ENCODE measurements at regions not wholly inside any gene's neighbourhood (a gene's known extent, or its start where the extent isn't known, plus 50 kb on each side); places are given as distances from the start of the nearest gene placed in this dataset.

DNA sequence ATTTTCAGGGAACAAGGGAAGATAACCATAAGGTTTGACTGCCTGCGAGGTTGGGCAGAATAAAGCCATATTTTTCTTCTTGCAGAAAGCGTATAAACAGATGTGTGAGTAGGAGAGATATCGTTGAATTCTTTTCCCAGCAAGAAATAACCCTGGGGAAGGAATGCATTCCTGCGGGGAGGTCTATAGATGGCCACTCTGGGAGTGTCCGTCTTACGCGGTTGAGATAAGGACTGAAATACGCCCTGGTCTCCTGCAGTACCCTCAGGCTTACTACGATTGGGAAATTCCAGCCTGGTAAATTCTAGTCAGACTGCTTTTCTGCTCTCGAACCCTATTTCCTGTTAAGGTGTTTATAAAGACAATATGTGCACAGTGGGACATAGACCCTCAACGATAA, 225.0 kb downstream of the LRIG3 start:
- in situ Hi-C loops (cut with MboI; ENCODE audit: low sequenced_read_pairs) (no loop called here), intact Hi-C loops (cut with micrococcal nuclease) (no loop called here), dilution Hi-C loops (cut with HindIII; ENCODE audit: low sequenced_read_pairs, unreplicated experiment) (no loop called here)
- Histone ChIP-seq H4K8ac (ENCODE audit: low read depth in 2 of 2, low read length in 2 of 2) (no peak overlapping the region), H4K5ac (ENCODE audit: low read depth, low read length) (no peak overlapping the region), H3K4me3 (ENCODE audit: insufficient read depth, low read depth, low read length) (no peak overlapping the region), H3K23ac (ENCODE audit: low read depth, low read length) (no peak overlapping the region), H3K27me3 (ENCODE audit: control insufficient read depth, insufficient read depth, low read length) (no peaks in the 10 kb centered on the region), H3K9me3 (ENCODE audit: control insufficient read depth, insufficient read depth, low read length) (peaks cover 2% of the 10 kb centered on the region; the same call in 1 of the 2 replicates), H3K4ac (ENCODE audit: low read depth, low read length) (no peak overlapping the region), H3K4me1 (ENCODE audit: control insufficient read depth, insufficient read depth, low read length) (no peaks in the 10 kb centered on the region), H2AFZ (replicated peaks; ENCODE audit: low read length, poor library complexity) (no peak overlapping the region), H2BK120ac (ENCODE audit: low read depth, low read length) (no peak overlapping the region), H2BK20ac (ENCODE audit: low read depth, low read length) (no peak overlapping the region), H3K36me3 (ENCODE audit: control insufficient read depth, insufficient read depth, low read length) (no peaks in the 10 kb centered on the region), H3K9me1 (ENCODE audit: insufficient read depth, low read length) (no peaks in the 10 kb centered on the region), H3K18ac (ENCODE audit: low read depth, low read length) (no peak overlapping the region), H3K56ac (ENCODE audit: extremely low read depth, insufficient read depth, low read length) (no peak overlapping the region), H2AK5ac (ENCODE audit: low read depth, low read length) (no peak overlapping the region), H2BK5ac (ENCODE audit: low read depth, low read length, poor library complexity, severe bottlenecking) (no peak overlapping the region), H3K27ac (ENCODE audit: insufficient read depth, low read length) (no peak overlapping the region), H3K4me2 (ENCODE audit: low read depth, low read length) (no peak overlapping the region), H2AK9ac (replicated peaks; ENCODE audit: low read depth, low read length, poor library complexity) (no peak overlapping the region), H3K14ac (replicated peaks; ENCODE audit: low read depth, low read length) (no peak overlapping the region), H2BK15ac (ENCODE audit: low read depth, low read length) (no peak overlapping the region), H3K9ac (ENCODE audit: low read depth, low read length) (no peak overlapping the region), H4K91ac (ENCODE audit: insufficient read depth, low read depth, low read length) (no peak overlapping the region), H4K20me1 (ENCODE audit: insufficient read depth, low read length) (no peaks in the 10 kb centered on the region), H3K79me1 (ENCODE audit: low read depth in 1 of 2, low read length in 2 of 2) (no peaks in the 10 kb centered on the region)
- ChIA-PET POLR2A (ENCODE audit: unreplicated experiment) (no interaction called here), CTCF (no interaction called here)
- DNase-seq (no peak), ATAC-seq (ENCODE audit: low read depth) (no peak)
- WGBS, 2 experiments (ENCODE audit: extremely low coverage in 2 of 2, insufficient read length in 1 of 2), result 96% methylated on average over 9 of the region's 11 CpGs; no CpG with 5 or more reads in 1 of the 2 experiments
- no peak for TF ChIP-seq RCOR1 (IDR thresholded peaks at IDR 0.05; ENCODE audit: insufficient replicate concordance, low read length)
- TF ChIP-seq RFX5 (IDR thresholded peaks at IDR 0.05; ENCODE audit: low read depth, low read length), result no peak
- TF ChIP-seq CEBPB (IDR thresholded peaks at IDR 0.05; ENCODE audit: low read depth, low read length), result no peak
- TF ChIP-seq MXI1 (IDR thresholded peaks at IDR 0.05; ENCODE audit: borderline replicate concordance, low read depth, low read length), result no peak
- TF ChIP-seq, protein P1, sequence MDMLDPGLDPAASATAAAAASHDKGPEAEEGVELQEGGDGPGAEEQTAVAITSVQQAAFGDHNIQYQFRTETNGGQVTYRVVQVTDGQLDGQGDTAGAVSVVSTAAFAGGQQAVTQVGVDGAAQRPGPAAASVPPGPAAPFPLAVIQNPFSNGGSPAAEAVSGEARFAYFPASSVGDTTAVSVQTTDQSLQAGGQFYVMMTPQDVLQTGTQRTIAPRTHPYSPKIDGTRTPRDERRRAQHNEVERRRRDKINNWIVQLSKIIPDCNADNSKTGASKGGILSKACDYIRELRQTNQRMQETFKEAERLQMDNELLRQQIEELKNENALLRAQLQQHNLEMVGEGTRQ (IDR thresholded peaks at IDR 0.05; ENCODE audit: low read depth, low read length), result no peak
- no peak for TF ChIP-seq NFE2L2 (IDR thresholded peaks at IDR 0.05; ENCODE audit: low read depth, low read length)
- no peak for TF ChIP-seq CTCF (conservative IDR thresholded peaks at IDR 0.05; ENCODE audit: low read depth, low read length)
- no peak for TF ChIP-seq FOS (IDR thresholded peaks at IDR 0.05; ENCODE audit: low read depth, low read length)
- no peak for TF ChIP-seq BHLHE40 (IDR thresholded peaks at IDR 0.05; ENCODE audit: low read depth, low read length)
- no peak for TF ChIP-seq RAD21 (IDR thresholded peaks at IDR 0.05; ENCODE audit: low read length)
- TF ChIP-seq, protein P2, sequence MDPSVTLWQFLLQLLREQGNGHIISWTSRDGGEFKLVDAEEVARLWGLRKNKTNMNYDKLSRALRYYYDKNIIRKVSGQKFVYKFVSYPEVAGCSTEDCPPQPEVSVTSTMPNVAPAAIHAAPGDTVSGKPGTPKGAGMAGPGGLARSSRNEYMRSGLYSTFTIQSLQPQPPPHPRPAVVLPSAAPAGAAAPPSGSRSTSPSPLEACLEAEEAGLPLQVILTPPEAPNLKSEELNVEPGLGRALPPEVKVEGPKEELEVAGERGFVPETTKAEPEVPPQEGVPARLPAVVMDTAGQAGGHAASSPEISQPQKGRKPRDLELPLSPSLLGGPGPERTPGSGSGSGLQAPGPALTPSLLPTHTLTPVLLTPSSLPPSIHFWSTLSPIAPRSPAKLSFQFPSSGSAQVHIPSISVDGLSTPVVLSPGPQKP (IDR thresholded peaks at IDR 0.05; ENCODE audit: borderline replicate concordance, low read depth, low read length), result no peak
- BruUV-seq (replicated peaks), result no TSS peak
